SK-N-SH treated with all-trans-retinoic acid at 6 μM for 48 hours (cell line): ENCODE measurements at regions not wholly inside any gene's neighbourhood (a gene's known extent, or its start where the extent isn't known, plus 50 kb on each side); places are given as distances from the start of the nearest gene placed in this dataset.

Experiments used
- ATAC-seq: fragments of 200-7000 bp; cut with Tn5 transposase; 3 replicates; pipeline ENCODE4 v1.9.1; 2020; ENCODE audit warnings: mild to moderate bottlenecking, moderate library complexity
- ARNTL ChIP-seq: fragments of 450-650 bp; formaldehyde crosslinking; IDR thresholded peaks from 2 replicates; pipeline ENCODE4 v1.5.0; 2020; ENCODE audit warnings: low read depth, mild to moderate bottlenecking, moderate library complexity, borderline replicate concordance
- BACH2 ChIP-seq: fragments of 250-450 bp; sonication (Bioruptor Pico); IDR thresholded peaks from 2 replicates; pipeline ENCODE4 v1.9.0; 2021; ENCODE audit warnings: mild to moderate bottlenecking, borderline replicate concordance
- CREB5 ChIP-seq: fragments of 250-450 bp; sonication (Bioruptor Pico); IDR thresholded peaks from 2 replicates; pipeline ENCODE4 v1.5.1; 2020; ENCODE audit warnings: low read depth, mild to moderate bottlenecking, moderate library complexity
- CSDC2 ChIP-seq: fragments of 250-450 bp; sonication (Bioruptor Pico); IDR thresholded peaks from 2 replicates; pipeline ENCODE4 v1.5.0; 2020; ENCODE audit warnings: mild to moderate bottlenecking, moderate library complexity
- CSRNP3 ChIP-seq: fragments of 250-450 bp; sonication (Bioruptor Pico); IDR thresholded peaks from 2 replicates; pipeline ENCODE4 v1.5.1; 2021; ENCODE audit warnings: mild to moderate bottlenecking, moderate library complexity
- ESRRG ChIP-seq: fragments of 250-450 bp; sonication (Bioruptor Pico); IDR thresholded peaks from 2 replicates; pipeline ENCODE4 v1.6.1; 2021; ENCODE audit warnings: mild to moderate bottlenecking
- GLIS3 ChIP-seq: fragments of 250-450 bp; sonication (Bioruptor Pico); IDR thresholded peaks from 2 replicates; pipeline ENCODE4 v1.5.0; 2020; ENCODE audit warnings: mild to moderate bottlenecking, moderate library complexity
- ISL1 ChIP-seq: fragments of 250-450 bp; sonication (Bioruptor Pico); IDR thresholded peaks from 2 replicates; pipeline ENCODE4 v2.1.2; 2022; ENCODE audit warnings: mild to moderate bottlenecking, moderate library complexity
- OSR1 ChIP-seq: fragments of 250-450 bp; sonication (Bioruptor Pico); IDR thresholded peaks from 2 replicates; pipeline ENCODE4 v1.8.0; 2022; ENCODE audit warnings: moderate library complexity, mild to moderate bottlenecking, inconsistent platforms
- PATZ1 ChIP-seq: fragments of 250-450 bp; sonication (Bioruptor Pico); IDR thresholded peaks from 2 replicates; pipeline ENCODE4 v1.8.0; 2020; ENCODE audit warnings: mild to moderate bottlenecking, moderate library complexity, borderline replicate concordance
- POU6F1 ChIP-seq: fragments of 250-450 bp; sonication (Bioruptor Pico); IDR thresholded peaks from 2 replicates; pipeline ENCODE4 v1.8.0; 2021; ENCODE audit warnings: low read depth, mild to moderate bottlenecking, moderate library complexity, borderline replicate concordance
- PPARA ChIP-seq: fragments of 250-450 bp; sonication (Bioruptor Pico); IDR thresholded peaks from 2 replicates; pipeline ENCODE4 v1.5.0; 2020; ENCODE audit warnings: mild to moderate bottlenecking, borderline replicate concordance
- RARB ChIP-seq: fragments of 250-450 bp; sonication (Bioruptor Pico); IDR thresholded peaks from 2 replicates; pipeline ENCODE4 v1.8.0; 2021; ENCODE audit warnings: mild to moderate bottlenecking, moderate library complexity
- SNAI2 ChIP-seq: fragments of 250-450 bp; sonication (Bioruptor Pico); IDR thresholded peaks from 2 replicates; pipeline ENCODE4 v1.5.0; 2020; ENCODE audit warnings: mild to moderate bottlenecking, moderate library complexity
- TCF4 ChIP-seq: fragments of 250-450 bp; sonication (Bioruptor Pico); IDR thresholded peaks from 2 replicates; pipeline ENCODE4 v1.8.0; 2021; ENCODE audit warnings: mild to moderate bottlenecking, moderate library complexity, borderline replicate concordance
- TOX ChIP-seq: fragments of 250-450 bp; sonication (Bioruptor Pico); IDR thresholded peaks from 2 replicates; pipeline ENCODE4 v1.8.0; 2021; ENCODE audit warnings: mild to moderate bottlenecking, moderate library complexity, borderline replicate concordance
- TSHZ2 ChIP-seq: fragments of 250-450 bp; sonication (Bioruptor Pico); IDR thresholded peaks from 2 replicates; pipeline ENCODE4 v1.5.0; 2020; ENCODE audit warnings: mild to moderate bottlenecking, moderate library complexity
- ZC3H10 ChIP-seq: fragments of 250-450 bp; sonication (Bioruptor Pico); IDR thresholded peaks from 2 replicates; pipeline ENCODE4 v1.5.1; 2021; ENCODE audit warnings: mild to moderate bottlenecking, moderate library complexity
- ZFP3 ChIP-seq: fragments of 250-450 bp; sonication (Bioruptor Pico); IDR thresholded peaks from 2 replicates; pipeline ENCODE4 v1.5.0; 2020; ENCODE audit warnings: mild to moderate bottlenecking, moderate library complexity
- ZFP30 ChIP-seq: fragments of 450-650 bp; formaldehyde crosslinking; IDR thresholded peaks from 2 replicates; pipeline ENCODE4 v1.5.0; 2022; ENCODE audit warnings: mild to moderate bottlenecking, moderate library complexity
- ZNF565 ChIP-seq: fragments of 450-650 bp; formaldehyde crosslinking; conservative IDR thresholded peaks from 2 replicates; pipeline ENCODE4 v1.5.0; 2020; ENCODE audit warnings: low read depth, mild to moderate bottlenecking, moderate library complexity
- ZNF70 ChIP-seq: fragments of 450-650 bp; formaldehyde crosslinking; IDR thresholded peaks from 2 replicates; pipeline ENCODE4 v1.5.0; 2020; ENCODE audit warnings: mild to moderate bottlenecking, moderate library complexity
- ZNF8 ChIP-seq: fragments of 450-650 bp; formaldehyde crosslinking; IDR thresholded peaks from 2 replicates; pipeline ENCODE4 v1.5.0; 2020; ENCODE audit warnings: mild to moderate bottlenecking, moderate library complexity

GRCh38 chr6:141401168-141401567, 731.6 kb upstream of the GJE1 start (continued):
- no peak for TF ChIP-seq PATZ1 (CRISPR knock-in tag)
- TF ChIP-seq ZNF70 (CRISPR knock-in tag), result no peak
- no peak for TF ChIP-seq PPARA (CRISPR knock-in tag)
- TF ChIP-seq CSDC2 (CRISPR knock-in tag), result no peak
- no peak for TF ChIP-seq ISL1 (CRISPR knock-in tag)
- TF ChIP-seq ZFP30 (CRISPR knock-in tag), result no peak

GRCh38 chr6:141398949-141399348, 733.8 kb upstream of the GJE1 start:
- no peak for ATAC-seq
- no peak for TF ChIP-seq ESRRG (CRISPR knock-in tag)
- TF ChIP-seq PATZ1 (CRISPR knock-in tag), result no peak
- TF ChIP-seq ZNF565 (CRISPR knock-in tag), result no peak
- TF ChIP-seq CSDC2 (CRISPR knock-in tag), result no peak
- TF ChIP-seq TCF4 (CRISPR knock-in tag), result no peak
- TF ChIP-seq SNAI2, result no peak
- TF ChIP-seq BACH2 (CRISPR knock-in tag), result no peak
- no peak for TF ChIP-seq ISL1 (CRISPR knock-in tag)
- no peak for TF ChIP-seq CSRNP3
- TF ChIP-seq ZC3H10 (CRISPR knock-in tag), result no peak
- no peak for TF ChIP-seq OSR1 (CRISPR knock-in tag)
- no peak for TF ChIP-seq TOX
- TF ChIP-seq ZNF70 (CRISPR knock-in tag), result no peak
- no peak for TF ChIP-seq TSHZ2
- TF ChIP-seq GLIS3 (CRISPR knock-in tag), result no peak
- TF ChIP-seq POU6F1 (CRISPR knock-in tag), result no peak
- no peak for TF ChIP-seq PPARA (CRISPR knock-in tag)

- TF ChIP-seq ZFP3 (no peak), ZNF8 (CRISPR knock-in tag) (no peak), RARB (CRISPR knock-in tag) (no peak), BACH2 (CRISPR knock-in tag) (no peak), CSDC2 (CRISPR knock-in tag) (no peak), TSHZ2 (no peak), ARNTL (CRISPR knock-in tag) (no peak), ZFP30 (CRISPR knock-in tag) (no peak), TOX (no peak), GLIS3 (CRISPR knock-in tag) (no peak), ESRRG (CRISPR knock-in tag) (no peak), PPARA (CRISPR knock-in tag) (no peak), OSR1 (CRISPR knock-in tag) (no peak), CREB5 (CRISPR knock-in tag) (no peak), TCF4 (CRISPR knock-in tag) (no peak), ZNF70 (CRISPR knock-in tag) (no peak)
- peak; percentile 54 for ATAC-seq
Observed at GRCh38 chr6:141395443-141396008, 737.2 kb upstream of the GJE1 start.
